HG02884 (cell line): ENCODE measurements at regions not wholly inside any gene's neighbourhood (a gene's known extent, or its start where the extent isn't known, plus 50 kb on each side); places are given as distances from the start of the nearest gene placed in this dataset.
"Not testable (repeated sequence)": the region's sequence is repeated elsewhere in the genome, so short reads cannot be mapped to it uniquely, and the experiment has no call there.

Experiments
- ATAC-seq: cut with Tn5 transposase; IDR thresholded peaks from one replicate; pipeline ENCODE4 v1.9.1; 2021; ENCODE audit warnings: mild to moderate bottlenecking, moderate library complexity; ENCODE audit not compliant: unreplicated experiment

DNA sequence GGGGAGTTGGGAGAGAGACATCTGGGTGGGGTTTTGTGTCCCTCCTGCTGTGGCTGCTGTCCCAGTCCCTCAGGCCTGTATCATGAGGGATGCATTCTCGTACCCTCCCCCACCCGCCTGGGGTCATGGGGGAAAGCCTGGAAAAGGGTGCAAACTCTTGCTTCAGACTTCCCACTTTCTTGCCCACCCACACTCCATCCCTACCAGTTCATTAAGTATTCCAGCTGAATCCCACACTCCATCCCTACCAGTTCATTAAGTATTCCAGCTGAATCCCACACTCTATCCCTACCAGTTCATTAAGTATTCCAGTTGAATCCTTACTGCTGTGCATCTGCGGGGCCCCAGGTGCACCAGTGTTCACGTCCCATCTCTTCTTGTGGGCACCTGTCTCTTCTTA, 116.3 kb downstream of the ACAA2 start:
- ATAC-seq: no peak

DNA sequence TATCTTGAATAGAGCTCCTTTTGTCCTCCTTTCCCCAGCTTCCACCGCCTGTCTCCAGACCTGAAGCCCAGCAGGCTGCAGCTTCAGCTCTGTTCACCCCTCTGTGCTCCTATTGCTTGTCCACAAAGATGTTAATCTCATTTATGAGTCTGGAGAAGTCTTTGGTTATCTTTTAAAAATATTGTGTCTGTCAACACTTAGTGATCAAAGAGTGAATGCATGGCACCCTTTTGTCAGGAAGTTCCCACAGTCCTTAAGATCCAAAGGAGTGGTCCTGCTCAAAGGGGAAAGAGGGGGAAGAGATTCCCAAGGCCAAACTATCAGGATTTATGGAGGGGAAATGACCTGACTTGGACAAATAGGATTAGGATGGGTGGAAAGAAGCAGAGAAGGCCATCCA, 118.9 kb downstream of the ACAA2 start:
- ATAC-seq: no peak

- ATAC-seq: no peak
These were observed 119.7 kb downstream of the ACAA2 start for GRCh38 chr18:49693717-49694005.

- ATAC-seq: no peak
These were observed 120.2 kb downstream of the ACAA2 start for GRCh38 chr18:49692906-49693716.

DNA sequence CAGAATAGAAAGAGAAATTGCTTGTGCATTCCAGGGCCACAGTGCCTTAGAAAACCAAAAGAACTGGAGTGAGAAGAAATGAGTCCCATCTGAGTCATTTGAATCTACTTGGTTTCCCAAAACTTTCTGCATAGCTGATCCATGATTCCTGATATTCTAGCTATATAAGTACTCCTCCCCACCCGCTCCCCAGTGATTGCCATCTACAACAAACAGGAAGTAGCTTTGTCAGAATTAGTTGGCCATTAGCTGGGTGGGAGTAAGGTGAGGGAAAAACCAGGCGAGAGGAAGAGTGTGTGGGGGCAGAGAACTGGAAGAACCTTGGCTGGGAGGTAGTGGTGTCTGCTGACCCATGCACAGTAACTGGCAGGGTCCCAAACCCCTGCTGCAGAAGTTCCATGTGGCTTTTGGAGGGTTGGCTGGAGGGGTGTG, 122.1 kb downstream of the ACAA2 start:
- no peak for ATAC-seq

GRCh38 chr18:49690312-49690711, 123.0 kb downstream of the ACAA2 start:
- no peak for ATAC-seq

GRCh38 chr18:49685231-49685942, 123.5 kb downstream of the LIPG start:
- no peak for ATAC-seq

DNA sequence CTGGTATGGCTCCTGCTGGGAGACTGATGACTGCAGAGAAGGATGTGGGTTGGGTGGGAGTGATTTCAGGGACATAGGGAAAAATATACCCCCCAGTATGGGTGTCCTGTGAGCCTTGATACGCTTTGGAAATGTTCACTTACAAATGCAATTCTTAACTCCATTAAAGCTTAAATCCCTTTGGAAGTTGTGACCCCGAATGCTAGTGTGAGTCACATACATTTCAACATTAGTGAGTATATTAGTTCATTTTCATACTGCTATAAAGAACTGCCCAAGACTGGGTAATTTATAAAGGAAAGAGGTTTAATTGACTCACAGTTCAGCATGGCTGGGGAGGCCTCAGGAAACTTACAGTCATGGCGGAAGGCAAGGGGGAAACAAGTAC, 120.9 kb downstream of the LIPG start:
- ATAC-seq: not testable (repeated sequence)

- no peak for ATAC-seq
These were observed 120.4 kb downstream of the LIPG start for GRCh38 chr18:49682173-49682802.

- ATAC-seq: no peak
These were observed 119.5 kb downstream of the LIPG start for GRCh38 chr18:49681387-49681786.

DNA sequence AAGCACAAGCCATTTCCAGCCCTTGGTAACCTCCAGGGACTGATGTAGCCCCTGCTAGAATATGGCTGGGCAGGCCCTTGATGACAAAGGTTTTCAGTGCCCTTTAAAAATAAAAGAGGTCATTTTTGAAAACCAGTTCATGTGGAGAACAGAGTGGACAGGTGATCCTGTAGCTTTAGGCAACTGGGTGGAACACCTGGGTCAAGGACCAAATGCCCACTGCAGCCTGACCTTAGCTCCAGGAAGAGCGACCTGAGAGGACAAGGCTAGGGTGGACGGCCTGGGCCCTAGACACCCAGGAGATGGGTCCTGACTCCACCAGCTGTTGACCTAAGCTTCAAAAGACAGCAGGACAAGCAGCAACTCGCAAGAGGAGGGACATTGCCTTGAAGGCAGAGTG, 116.6 kb downstream of the LIPG start:
- ATAC-seq: no peak

GRCh38 chr18:49677762-49678413, 116.0 kb downstream of the LIPG start:
- ATAC-seq: no peak

- no peak for ATAC-seq
These were observed 115.2 kb downstream of the LIPG start for GRCh38 chr18:49677081-49677480.

GRCh38 chr18:49673281-49673680, 111.4 kb downstream of the LIPG start:
- no peak for ATAC-seq

DNA sequence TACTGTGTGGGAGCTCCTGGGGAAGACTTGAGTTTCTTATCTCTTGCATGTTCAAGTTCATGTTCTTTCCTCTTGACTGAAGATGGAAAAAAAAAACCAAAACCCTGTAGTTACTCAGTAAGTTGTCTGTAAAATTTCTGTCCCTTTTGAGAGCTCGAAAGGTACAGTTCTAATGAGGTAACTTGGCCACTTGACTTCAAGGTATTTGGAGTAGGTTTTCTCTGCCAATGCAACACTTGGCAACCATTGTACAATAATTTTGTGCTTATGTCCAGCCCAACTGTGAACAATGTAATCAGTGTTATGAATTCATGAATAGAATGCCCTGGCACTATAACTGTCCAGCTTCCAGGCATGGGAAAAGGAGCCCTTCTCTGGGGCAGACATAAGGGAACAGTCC, 111.0 kb downstream of the LIPG start:
- no peak for ATAC-seq

- ATAC-seq: no peak
These were observed 107.5 kb downstream of the LIPG start for GRCh38 chr18:49669403-49669802.

DNA sequence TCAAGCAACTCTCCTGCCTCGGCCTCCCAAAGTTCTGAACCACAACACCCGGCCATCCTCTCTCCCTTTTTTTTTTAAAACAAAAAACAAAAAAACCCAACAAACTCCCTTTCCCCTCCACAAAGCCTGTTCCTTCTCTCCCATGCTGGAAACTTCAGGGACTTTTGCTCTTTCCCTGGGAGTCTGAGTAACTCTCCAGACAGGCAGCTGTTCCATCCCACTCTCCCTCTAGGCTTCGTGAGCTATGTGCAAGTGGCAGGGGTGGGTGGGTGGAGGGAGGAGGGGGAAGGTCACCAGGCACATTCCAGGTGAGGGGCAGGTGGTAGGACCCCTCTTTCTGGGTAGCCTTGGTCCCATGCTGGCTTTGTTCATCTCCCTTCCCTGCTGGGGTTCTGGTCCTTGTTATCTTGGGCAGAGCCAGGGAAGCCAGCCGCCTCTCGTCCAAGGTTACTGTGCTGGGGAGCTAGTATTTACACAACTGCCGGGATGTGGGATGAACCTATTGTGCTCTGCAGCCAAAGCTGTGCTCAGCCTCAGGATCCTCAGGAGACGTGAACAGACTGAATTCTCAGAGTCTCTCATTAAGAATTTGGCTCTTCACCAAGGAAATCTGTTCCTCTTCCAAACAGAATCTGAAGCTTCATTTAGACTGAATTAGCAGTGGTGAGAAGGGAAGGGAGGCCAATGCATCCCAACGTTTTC, 106.9 kb downstream of the LIPG start:
- ATAC-seq: no peak

GRCh38 chr18:49667462-49667861, 105.6 kb downstream of the LIPG start:
- ATAC-seq: no peak

DNA sequence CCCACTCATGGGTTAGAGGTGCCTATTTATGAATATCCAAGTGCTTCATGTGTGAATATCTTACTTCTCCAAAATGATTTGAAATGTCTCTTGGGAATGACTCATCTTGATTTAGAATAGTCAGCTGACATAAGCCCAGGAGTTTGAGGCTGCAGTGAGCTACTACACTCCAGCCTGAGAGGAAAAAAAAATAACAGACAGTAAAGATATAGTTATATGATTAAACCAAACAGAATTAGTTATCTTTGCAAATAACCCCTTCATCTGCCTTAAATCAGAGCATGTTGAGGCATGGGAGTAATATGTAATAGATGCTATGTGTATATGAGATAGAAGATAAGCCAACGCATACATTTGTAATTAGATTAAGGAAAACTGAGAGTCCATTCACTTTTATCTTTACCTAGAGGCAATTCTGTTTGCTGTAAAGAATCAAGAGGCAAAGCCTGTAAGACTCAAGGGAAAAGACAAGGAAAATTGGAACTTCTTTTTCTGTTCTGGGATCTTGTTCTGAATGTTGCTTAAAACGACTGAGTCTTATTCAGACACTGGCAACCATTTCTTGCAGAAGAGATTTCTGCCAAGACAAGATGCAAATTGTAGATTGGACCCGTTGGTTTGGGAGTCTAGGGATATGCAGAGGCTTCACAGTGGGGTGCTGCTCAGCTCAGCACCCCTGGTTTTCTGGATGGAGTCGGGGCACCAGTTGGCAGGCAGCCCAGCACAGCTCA, 104.4 kb downstream of the LIPG start:
- no peak for ATAC-seq
